ENCODE measurements at regions not wholly inside any gene's neighbourhood (a gene's known extent, or its start where the extent isn't known, plus 50 kb on each side); places are given as distances from the start of the nearest gene placed in this dataset.

GRCh38 chr12:84596266-84596665 is 316.3 kb downstream of the SLC6A15 start:
- Histone ChIP-seq H2AK5ac (ENCODE audit: low read depth, low read length) (no peak overlapping the region), H3K27ac (ENCODE audit: insufficient read depth, low read length) (no peak overlapping the region), H2BK5ac (ENCODE audit: low read depth, low read length, poor library complexity, severe bottlenecking) (no peak overlapping the region), H2BK120ac (ENCODE audit: low read depth, low read length) (no peak overlapping the region), H2BK15ac (ENCODE audit: low read depth, low read length) (no peak overlapping the region), H4K8ac (ENCODE audit: low read depth in 2 of 2, low read length in 2 of 2) (no peak overlapping the region), H3K9me1 (ENCODE audit: insufficient read depth, low read length) (no peaks in the 10 kb centered on the region), H3K23ac (ENCODE audit: low read depth, low read length) (no peak overlapping the region), H3K4me2 (ENCODE audit: low read depth, low read length) (no peak overlapping the region), H3K9ac (ENCODE audit: low read depth, low read length) (no peak overlapping the region), H3K14ac (replicated peaks; ENCODE audit: low read depth, low read length) (no peak overlapping the region), H4K20me1 (ENCODE audit: insufficient read depth, low read length) (no peaks in the 10 kb centered on the region), H2AK9ac (replicated peaks; ENCODE audit: low read depth, low read length, poor library complexity) (no peak overlapping the region), H2BK20ac (ENCODE audit: low read depth, low read length) (no peak overlapping the region), H4K91ac (ENCODE audit: insufficient read depth, low read depth, low read length) (no peak overlapping the region), H3K4me1 (ENCODE audit: control insufficient read depth, insufficient read depth, low read length) (no peaks in the 10 kb centered on the region), H3K27me3 (ENCODE audit: control insufficient read depth, insufficient read depth, low read length) (no peaks in the 10 kb centered on the region), H3K79me1 (ENCODE audit: low read depth in 1 of 2, low read length in 2 of 2) (no peaks in the 10 kb centered on the region), H3K56ac (ENCODE audit: extremely low read depth, insufficient read depth, low read length) (no peak overlapping the region), H3K36me3 (ENCODE audit: control insufficient read depth, insufficient read depth, low read length) (no peaks in the 10 kb centered on the region), H3K9me3 (ENCODE audit: control insufficient read depth, insufficient read depth, low read length) (no peaks in the 10 kb centered on the region), H2AFZ (replicated peaks; ENCODE audit: low read length, poor library complexity) (no peak overlapping the region), H4K5ac (ENCODE audit: low read depth, low read length) (no peak overlapping the region), H3K4ac (ENCODE audit: low read depth, low read length) (no peak overlapping the region), H3K18ac (ENCODE audit: low read depth, low read length) (no peak overlapping the region), H3K4me3 (ENCODE audit: insufficient read depth, low read depth, low read length) (no peak overlapping the region)
- POLR2A ChIA-PET (ENCODE audit: unreplicated experiment), result no interaction called here
- WGBS, 2 experiments (ENCODE audit: extremely low coverage in 2 of 2, insufficient read length in 1 of 2), result no CpG with 5 or more reads among the region's 2 CpGs
- dilution Hi-C loops (cut with HindIII; ENCODE audit: low sequenced_read_pairs, unreplicated experiment), result no loop called here
- ATAC-seq (ENCODE audit: low read depth) (no peak), DNase-seq (no peak)
- intact Hi-C loops (cut with micrococcal nuclease), result no loop called here
- TF ChIP-seq NFE2L2 (IDR thresholded peaks at IDR 0.05; ENCODE audit: low read depth, low read length), result no peak
- TF ChIP-seq MXI1 (IDR thresholded peaks at IDR 0.05; ENCODE audit: borderline replicate concordance, low read depth, low read length), result no peak
- no peak for TF ChIP-seq POLR2A (IDR thresholded peaks at IDR 0.05; ENCODE audit: low read depth, low read length)
- no peak for TF ChIP-seq ELK1 (IDR thresholded peaks at IDR 0.05; ENCODE audit: borderline replicate concordance, low read depth, low read length)
- TF ChIP-seq FOS (IDR thresholded peaks at IDR 0.05; ENCODE audit: low read depth, low read length), result no peak
- no peak for TF ChIP-seq MAFK (IDR thresholded peaks at IDR 0.05; ENCODE audit: low read depth, low read length)
- TF ChIP-seq SMC3 (IDR thresholded peaks at IDR 0.05; ENCODE audit: low read depth, low read length), result no peak
- no peak for TF ChIP-seq RAD21 (IDR thresholded peaks at IDR 0.05; ENCODE audit: low read length)
- CTCF ChIA-PET, result interaction anchor here (0.7 kb wide), 2 partner anchors 13 to 362 kb away, joined by 3 read pairs; no protein-coding TSS in a partner anchor
- in situ Hi-C loops (cut with MboI; ENCODE audit: low sequenced_read_pairs), result no loop called here
- BruUV-seq (replicated peaks), result no TSS peak

Measured in IMR-90 (cell line).